ENCODE measurements at regions not wholly inside any gene's neighbourhood (a gene's known extent, or its start where the extent isn't known, plus 50 kb on each side); places are given as distances from the start of the nearest gene placed in this dataset.

- no peak for TF ChIP-seq CTCF (IDR thresholded peaks at IDR 0.05; ENCODE audit: low read depth, low read length, poor library complexity, severe bottlenecking)
- no peak for TF ChIP-seq EZH2phosphoT487 (IDR thresholded peaks at IDR 0.05; ENCODE audit: borderline replicate concordance, low read length)
Measured at GRCh38 chr5:73279805-73280204, 106.8 kb downstream of the TMEM174 start.
